ENCODE measurements at regions not wholly inside any gene's neighbourhood (a gene's known extent, or its start where the extent isn't known, plus 50 kb on each side); places are given as distances from the start of the nearest gene placed in this dataset.

- no peak for DNase-seq
These were observed 502.8 kb downstream of the TCERG1L start for GRCh38 chr10:130808686-130809085.

- no peak for DNase-seq
These were observed 502.3 kb downstream of the TCERG1L start for GRCh38 chr10:130809181-130809580.

- no peak for DNase-seq
These were observed 501.6 kb downstream of the TCERG1L start for GRCh38 chr10:130809761-130810515.

- DNase-seq = no peak
These were observed 500.7 kb downstream of the TCERG1L start for GRCh38 chr10:130810856-130811255.

GRCh38 chr10:130812381-130813148 is 499.0 kb downstream of the TCERG1L start:
- DNase-seq = no peak

GRCh38 chr10:130814610-130815009 is 496.9 kb downstream of the TCERG1L start:
- DNase-seq = no peak

- DNase-seq = no peak
These were observed 495.2 kb downstream of the TCERG1L start for GRCh38 chr10:130816116-130816901.

GRCh38 chr10:130817046-130817624 is 494.4 kb downstream of the TCERG1L start:
- DNase-seq = no peak

- no peak for DNase-seq
These were observed 493.8 kb downstream of the TCERG1L start for GRCh38 chr10:130817674-130818073.

- no peak for DNase-seq
These were observed 490.5 kb downstream of the TCERG1L start for GRCh38 chr10:130820880-130821482.

- no peak for DNase-seq
These were observed 487.1 kb downstream of the TCERG1L start for GRCh38 chr10:130824230-130825014.

- no peak for DNase-seq
These were observed 477.9 kb downstream of the TCERG1L start for GRCh38 chr10:130833596-130833995.

- no peak for DNase-seq
These were observed 477.4 kb downstream of the TCERG1L start for GRCh38 chr10:130834170-130834569.

- no peak for DNase-seq
These were observed 476.9 kb downstream of the TCERG1L start for GRCh38 chr10:130834573-130834972.

GRCh38 chr10:130835068-130835467 is 476.5 kb downstream of the TCERG1L start:
- DNase-seq = no peak

GRCh38 chr10:130836344-130836743 is 475.2 kb downstream of the TCERG1L start:
- DNase-seq = no peak

GRCh38 chr10:130843051-130843653 is 468.4 kb downstream of the TCERG1L start:
- DNase-seq = no peak

- no peak for DNase-seq
These were observed 467.2 kb downstream of the TCERG1L start for GRCh38 chr10:130844310-130844709.

- no peak for DNase-seq
These were observed 464.4 kb downstream of the TCERG1L start for GRCh38 chr10:130847170-130847569.

GRCh38 chr10:130848855-130849254 is 462.7 kb downstream of the TCERG1L start:
- DNase-seq = no peak

- DNase-seq = no peak
These were observed 457.4 kb downstream of the TCERG1L start for GRCh38 chr10:130854151-130854550.
